ENCODE measurements at regions not wholly inside any gene's neighbourhood (a gene's known extent, or its start where the extent isn't known, plus 50 kb on each side); places are given as distances from the start of the nearest gene placed in this dataset.

GRCh38 chr13:82719987-82720386 lies 1162.3 kb downstream of the SLITRK1 start:
- ChIA-PET POLR2A (no interaction called here), CTCF (no interaction called here)
- Mint-ChIP-seq H3K4me3 (no peak overlapping the region), H3K9me3 (ENCODE audit: insufficient read depth) (peaks cover 2% of the 10 kb centered on the region), H3K27ac (no peak overlapping the region), H3K27me3 (no peaks in the 10 kb centered on the region), H3K4me1 (no peaks in the 10 kb centered on the region)
- H3K9me3 ChIP-seq (ENCODE audit: control extremely low read depth in 1 of 3, control insufficient read depth in 2 of 3, insufficient read depth in 1 of 3, low read length in 2 of 3), result no peaks in the 10 kb centered on the region
- WGBS (ENCODE audit: insufficient coverage), result no CpG with 5 or more reads among the region's 1 CpG
- ATAC-seq (ENCODE audit: low read depth), result no peak
- intact Hi-C loops (cut with micrococcal nuclease), result no loop called here
- no peak overlapping the region for H2AFZ ChIP-seq (ENCODE audit: insufficient read depth, low read depth, low read length, poor library complexity, severe bottlenecking)
- no peak overlapping the region for H3K4me3 ChIP-seq (ENCODE audit: control extremely low read depth in 1 of 5, extremely low read depth in 1 of 5, insufficient read depth in 1 of 5, low read depth in 2 of 5, low read length in 4 of 5)
- no peaks in the 10 kb centered on the region for H3K4me1 ChIP-seq (ENCODE audit: control insufficient read depth in 2 of 2, insufficient read depth in 2 of 2, low read length in 2 of 2)
- H3K4me2 ChIP-seq (replicated peaks; ENCODE audit: low read depth, low read length, poor library complexity, severe bottlenecking), result no peak overlapping the region
- H3K79me2 ChIP-seq (ENCODE audit: control insufficient read depth, insufficient read depth, low read length), result no peaks in the 10 kb centered on the region
- H3K27me3 ChIP-seq (replicated peaks in 1 of 4; ENCODE audit: control extremely low read depth in 1 of 4, control insufficient read depth in 3 of 4, insufficient read depth in 4 of 4, low read length in 3 of 4), result no peaks in the 10 kb centered on the region
- H4K20me1 ChIP-seq (ENCODE audit: control insufficient read depth, insufficient read depth, low read length, poor library complexity, severe bottlenecking), result no peaks in the 10 kb centered on the region
- no peaks in the 10 kb centered on the region for H3K36me3 ChIP-seq (replicated peaks in 1 of 2; ENCODE audit: control extremely low read depth in 1 of 2, control insufficient read depth in 1 of 2, extremely low read depth in 1 of 2, insufficient read depth in 2 of 2, low read length in 1 of 2)
- H3K9ac ChIP-seq (ENCODE audit: low read length), result no peak overlapping the region
- no peak for DNase-seq
- TF ChIP-seq CTCF (IDR thresholded peaks at IDR 0.05) (no peak), EZH2 (IDR thresholded peaks at IDR 0.05; ENCODE audit: borderline replicate concordance, insufficient read depth, low read depth, low read length, poor library complexity, severe bottlenecking) (no peak)
- H3K27ac ChIP-seq (ENCODE audit: low read length in 2 of 2), result no peak overlapping the region

- Histone ChIP-seq H3K4me2 (replicated peaks; ENCODE audit: low read depth, low read length, poor library complexity, severe bottlenecking) (no peak overlapping the region), H2AFZ (ENCODE audit: insufficient read depth, low read depth, low read length, poor library complexity, severe bottlenecking) (no peak overlapping the region), H3K9ac (ENCODE audit: low read length) (no peak overlapping the region), H3K27me3 (replicated peaks in 1 of 4; ENCODE audit: control extremely low read depth in 1 of 4, control insufficient read depth in 3 of 4, insufficient read depth in 4 of 4, low read length in 3 of 4) (no peaks in the 10 kb centered on the region), H3K27ac (ENCODE audit: low read length in 2 of 2) (no peak overlapping the region), H3K4me3 (ENCODE audit: control extremely low read depth in 1 of 5, extremely low read depth in 1 of 5, insufficient read depth in 1 of 5, low read depth in 2 of 5, low read length in 4 of 5) (no peak overlapping the region), H3K4me1 (ENCODE audit: control insufficient read depth in 2 of 2, insufficient read depth in 2 of 2, low read length in 2 of 2) (no peaks in the 10 kb centered on the region), H4K20me1 (ENCODE audit: control insufficient read depth, insufficient read depth, low read length, poor library complexity, severe bottlenecking) (no peaks in the 10 kb centered on the region), H3K9me3 (ENCODE audit: control extremely low read depth in 1 of 3, control insufficient read depth in 2 of 3, insufficient read depth in 1 of 3, low read length in 2 of 3) (no peaks in the 10 kb centered on the region), H3K79me2 (ENCODE audit: control insufficient read depth, insufficient read depth, low read length) (no peaks in the 10 kb centered on the region), H3K36me3 (replicated peaks in 1 of 2; ENCODE audit: control extremely low read depth in 1 of 2, control insufficient read depth in 1 of 2, extremely low read depth in 1 of 2, insufficient read depth in 2 of 2, low read length in 1 of 2) (no peaks in the 10 kb centered on the region)
- TF ChIP-seq CTCF (IDR thresholded peaks at IDR 0.05) (no peak), EZH2 (IDR thresholded peaks at IDR 0.05; ENCODE audit: borderline replicate concordance, insufficient read depth, low read depth, low read length, poor library complexity, severe bottlenecking) (no peak)
- peaks cover 4% of the 10 kb centered on the region for H3K9me3 Mint-ChIP-seq (ENCODE audit: insufficient read depth)
- H3K27ac Mint-ChIP-seq, result no peak overlapping the region
- no peak for ATAC-seq (ENCODE audit: low read depth)
- H3K27me3 Mint-ChIP-seq, result no peaks in the 10 kb centered on the region
- H3K4me3 Mint-ChIP-seq, result no peak overlapping the region
- intact Hi-C loops (cut with micrococcal nuclease), result no loop called here
- POLR2A ChIA-PET, result no interaction called here
- no peaks in the 10 kb centered on the region for H3K4me1 Mint-ChIP-seq
- no peak for DNase-seq
- CTCF ChIA-PET, result no interaction called here
- 89% methylated on average over 1 of the region's 2 CpGs for WGBS (ENCODE audit: insufficient coverage)
Measured at GRCh38 chr13:82717249-82717648, 1165.0 kb downstream of the SLITRK1 start.
